Glutamatergic neuron (in vitro differentiated cells): ENCODE measurements at regions not wholly inside any gene's neighbourhood (a gene's known extent, or its start where the extent isn't known, plus 50 kb on each side); places are given as distances from the start of the nearest gene placed in this dataset.

ENCODE experiments used
- DNase-seq: peaks from one replicate; pipeline ENCODE4 v3.0.0; 2022
- H3K27ac Mint-ChIP-seq: one replicate; pipeline ENCODE4 v1.8.0; 2020; ENCODE audit warnings: mild to moderate bottlenecking, mixed read lengths, inconsistent platforms; ENCODE audit not compliant: unreplicated experiment
- H3K27me3 Mint-ChIP-seq: one replicate; pipeline ENCODE4 v1.8.0; 2020; ENCODE audit warnings: mild to moderate bottlenecking, moderate library complexity, mixed read lengths, inconsistent platforms; ENCODE audit not compliant: unreplicated experiment
- H3K36me3 Mint-ChIP-seq: one replicate; pipeline ENCODE4 v1.8.0; 2020; ENCODE audit warnings: mild to moderate bottlenecking, mixed read lengths, inconsistent platforms; ENCODE audit not compliant: unreplicated experiment
- H3K4me1 Mint-ChIP-seq: one replicate; pipeline ENCODE4 v1.8.0; 2020; ENCODE audit warnings: mild to moderate bottlenecking, low read depth, mixed read lengths, inconsistent platforms; ENCODE audit not compliant: unreplicated experiment
- H3K4me3 Mint-ChIP-seq: one replicate; pipeline ENCODE4 v1.8.0; 2020; ENCODE audit warnings: mild to moderate bottlenecking, mixed read lengths, inconsistent platforms; ENCODE audit not compliant: unreplicated experiment
- H3K9me3 Mint-ChIP-seq: one replicate; pipeline ENCODE4 v1.8.0; 2020; ENCODE audit warnings: mild to moderate bottlenecking, moderate library complexity, mixed read lengths, inconsistent platforms; ENCODE audit not compliant: unreplicated experiment
- CTCF ChIP-seq: fragments of 200-600 bp; sonication (generic); IDR thresholded peaks from one replicate; pipeline ENCODE4 v1.5.0; 2021; ENCODE audit not compliant: partially characterized antibody, unreplicated experiment

- no peak for TF ChIP-seq CTCF
- Mint-ChIP-seq H3K4me3 (no peak overlapping the region), H3K27me3 (no peaks in the 10 kb centered on the region), H3K27ac (no peak overlapping the region), H3K9me3 (no peaks in the 10 kb centered on the region), H3K36me3 (no peaks in the 10 kb centered on the region), H3K4me1 (no peaks in the 10 kb centered on the region)
- DNase-seq = no peak
Measured at GRCh38 chr5:99955006-99955405, 580.2 kb upstream of the FAM174A start.

GRCh38 chr5:99949969-99950524 is 585.1 kb upstream of the FAM174A start:
- Mint-ChIP-seq H3K36me3 (no peaks in the 10 kb centered on the region), H3K27ac (no peak overlapping the region), H3K9me3 (no peaks in the 10 kb centered on the region), H3K27me3 (no peaks in the 10 kb centered on the region), H3K4me1 (no peaks in the 10 kb centered on the region), H3K4me3 (no peak overlapping the region)
- no peak for TF ChIP-seq CTCF
- DNase-seq = no peak

DNA sequence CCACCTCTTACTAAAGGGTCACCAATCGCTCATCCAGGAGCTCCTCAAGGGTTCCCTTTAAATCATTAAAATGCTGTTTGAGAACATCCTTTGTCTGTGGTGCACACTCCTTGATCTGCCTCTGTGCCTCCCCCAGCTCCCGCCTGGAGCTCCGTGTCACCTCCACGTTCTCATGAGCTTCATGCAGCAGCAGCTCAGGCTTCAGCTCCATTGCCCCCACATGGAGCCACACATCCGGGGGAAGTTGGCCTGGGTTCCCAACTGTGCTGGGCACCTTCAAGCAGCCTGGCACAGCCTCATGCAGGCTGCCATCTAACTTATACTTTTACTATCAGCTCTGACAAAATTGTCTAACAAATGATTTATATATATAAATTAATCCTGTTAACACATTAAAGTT is 585.8 kb upstream of the FAM174A start:
- Mint-ChIP-seq H3K4me1 (no peaks in the 10 kb centered on the region), H3K27ac (no peak overlapping the region), H3K27me3 (no peaks in the 10 kb centered on the region), H3K4me3 (no peak overlapping the region), H3K36me3 (no peaks in the 10 kb centered on the region), H3K9me3 (no peaks in the 10 kb centered on the region)
- TF ChIP-seq CTCF = no peak
- no peak for DNase-seq

DNA sequence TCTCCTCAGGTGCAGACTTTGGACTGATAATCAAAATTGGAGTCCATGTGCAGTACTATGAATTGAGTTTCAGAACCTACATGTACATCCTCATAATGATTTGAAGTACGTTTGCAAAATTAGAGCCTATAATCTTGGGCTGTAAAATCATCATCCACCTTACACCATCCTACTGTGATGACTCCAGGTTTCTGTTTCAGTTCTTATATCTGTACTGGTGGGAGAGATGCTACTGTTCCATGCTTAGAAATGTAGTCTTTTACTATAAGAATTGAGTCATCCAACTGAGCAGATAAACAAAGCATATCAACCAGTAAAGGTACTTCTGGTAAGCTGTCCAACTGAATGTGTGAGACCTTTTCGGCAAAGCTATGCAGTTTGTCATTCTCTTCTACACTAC is 586.3 kb upstream of the FAM174A start:
- TF ChIP-seq CTCF = no peak
- H3K9me3 Mint-ChIP-seq = no peaks in the 10 kb centered on the region

GRCh38 chr5:99945478-99946442 is 589.4 kb upstream of the FAM174A start:
- Mint-ChIP-seq H3K36me3 (no peaks in the 10 kb centered on the region), H3K4me3 (no peak overlapping the region), H3K4me1 (no peaks in the 10 kb centered on the region), H3K27ac (no peak overlapping the region), H3K9me3 (no peaks in the 10 kb centered on the region), H3K27me3 (no peaks in the 10 kb centered on the region)
- DNase-seq = no peak
- no peak for TF ChIP-seq CTCF

More for the DNA sequence above, 586.3 kb upstream of the FAM174A start:
- Mint-ChIP-seq H3K27me3 (no peaks in the 10 kb centered on the region), H3K4me1 (no peaks in the 10 kb centered on the region), H3K36me3 (no peaks in the 10 kb centered on the region), H3K4me3 (no peak overlapping the region), H3K27ac (no peak overlapping the region)
- DNase-seq = no peak
